OCI-LY1 (cell line): ENCODE measurements at regions not wholly inside any gene's neighbourhood (a gene's known extent, or its start where the extent isn't known, plus 50 kb on each side); places are given as distances from the start of the nearest gene placed in this dataset.
A peak's percentile ranks its signal among the peaks of the same experiment; 100 is the strongest.

ENCODE experiments used
- H2AFZ ChIP-seq: fragments of 200-600 bp; sonication (generic), shearing (Covaris generic); 2 replicates; pipeline ENCODE4 v1.6.0; 2014; ENCODE audit warnings: antibody characterized with exemption, mild to moderate bottlenecking, low read length
- H3F3A ChIP-seq: fragments of 200-600 bp; sonication (generic), shearing (Covaris generic); 2 replicates; pipeline ENCODE4 v1.6.0; 2014; ENCODE audit warnings: mild to moderate bottlenecking, antibody characterized with exemption, low read length, moderate library complexity; ENCODE audit not compliant: insufficient read depth
- H3K27ac ChIP-seq: fragments of 200-600 bp; sonication (generic); 2 replicates; pipeline ENCODE4 v1.5.1; 2014; ENCODE audit warnings: low read length, mixed run types, mild to moderate bottlenecking, low read depth; ENCODE audit not compliant: poor library complexity, severe bottlenecking
- H3K27me3 ChIP-seq: fragments of 200-600 bp; sonication (generic); 2 replicates; pipeline ENCODE4 v1.6.0; 2014; ENCODE audit warnings: antibody characterized with exemption, mild to moderate bottlenecking, low read length, moderate library complexity; ENCODE audit not compliant: insufficient read depth
- H3K36me3 ChIP-seq: fragments of 200-600 bp; sonication (generic); 2 replicates; pipeline ENCODE4 v1.6.1; 2014; ENCODE audit warnings: mild to moderate bottlenecking, antibody characterized with exemption, low read length, moderate library complexity, mixed read lengths; ENCODE audit not compliant: insufficient read depth
- H3K4me1 ChIP-seq: fragments of 200-600 bp; sonication (generic); 2 replicates; pipeline ENCODE4 v1.5.1; 2014; ENCODE audit warnings: mild to moderate bottlenecking, low read length, moderate library complexity; ENCODE audit not compliant: insufficient read depth, severe bottlenecking
- H3K4me2 ChIP-seq: fragments of 200-600 bp; sonication (generic), shearing (Covaris generic); 2 replicates; pipeline ENCODE4 v1.6.1; 2014; ENCODE audit warnings: low read length
- H3K4me3 ChIP-seq: fragments of 200-600 bp; sonication (generic); 2 replicates; pipeline ENCODE4 v1.5.1; 2014; ENCODE audit warnings: low read length, low read depth, mild to moderate bottlenecking, mixed read lengths; ENCODE audit not compliant: poor library complexity, severe bottlenecking
- H3K79me2 ChIP-seq: fragments of 200-600 bp; shearing (Covaris generic); 2 replicates; pipeline ENCODE4 v1.6.1; 2016; ENCODE audit warnings: mixed run types, low read length, mixed read lengths; ENCODE audit not compliant: insufficient read depth
- H3K9ac ChIP-seq: fragments of 200-600 bp; sonication (generic), shearing (Covaris generic); 2 replicates; pipeline ENCODE4 v1.6.1; 2014; ENCODE audit warnings: mild to moderate bottlenecking, low read length, mixed read lengths
- H3K9me2 ChIP-seq: fragments of 200-600 bp; sonication (generic), shearing (Covaris generic); 2 replicates; pipeline ENCODE4 v1.6.1; 2014; ENCODE audit warnings: low read depth, mild to moderate bottlenecking, low read length, mixed read lengths
- H3K9me3 ChIP-seq: fragments of 200-600 bp; shearing (Covaris generic); 2 replicates; pipeline ENCODE4 v1.6.1; 2014; ENCODE audit warnings: low read length, mixed read lengths
- H4K20me1 ChIP-seq: fragments of 200-600 bp; sonication (generic), shearing (Covaris generic); 2 replicates; pipeline ENCODE4 v1.6.0; 2016; ENCODE audit warnings: mild to moderate bottlenecking, low read length; ENCODE audit not compliant: insufficient read depth
- EZH2 ChIP-seq: fragments of 200-600 bp; sonication (generic), shearing (Covaris generic); IDR thresholded peaks from 2 replicates; pipeline ENCODE4 v1.8.0; 2017; ENCODE audit warnings: borderline replicate concordance, mixed run types, mild to moderate bottlenecking, antibody characterized with exemption, low read length, moderate library complexity, mixed read lengths
- TF ChIP-seq, protein P1 (sequence below): fragments of 200-600 bp; sonication (generic), shearing (Covaris generic); IDR thresholded peaks from 2 replicates; pipeline ENCODE4 v1.5.1; 2017; ENCODE audit warnings: mild to moderate bottlenecking, antibody characterized with exemption, low read length, moderate library complexity, mixed read lengths

DNA sequence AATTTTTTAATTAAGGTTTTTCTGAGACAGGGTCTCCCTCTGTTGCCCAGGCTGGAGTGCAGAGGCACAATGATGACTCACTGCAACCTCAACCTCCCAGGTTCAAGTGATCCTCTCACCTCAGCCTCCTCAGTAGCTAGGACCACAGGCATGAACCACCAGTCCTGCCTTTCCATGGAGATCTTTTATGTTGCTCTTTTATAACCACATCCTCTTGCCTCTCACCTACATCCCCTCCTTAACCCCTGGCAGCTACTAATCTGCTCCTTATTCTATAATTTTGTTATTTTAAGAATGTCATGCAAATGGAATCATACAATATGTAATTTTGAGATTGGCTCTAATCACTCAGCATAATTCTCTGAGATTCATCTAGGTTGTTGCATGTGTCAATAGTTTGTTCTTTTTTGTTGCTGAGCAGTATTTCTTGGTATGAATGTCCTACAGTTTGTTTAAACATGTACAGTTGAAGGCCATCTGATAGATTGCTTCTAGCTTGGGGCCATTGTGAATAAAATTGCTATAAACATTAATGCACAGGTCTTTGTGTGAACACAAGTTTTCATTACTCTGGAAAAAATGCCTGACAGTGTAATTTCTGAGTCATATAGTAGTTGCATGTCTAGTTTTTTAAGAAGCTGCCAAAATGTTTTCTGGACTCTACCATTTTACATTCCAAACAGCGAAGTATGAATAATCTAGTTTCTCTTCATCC lies 249.2 kb upstream of the AMIGO2 start:
- no peaks in the 10 kb centered on the region for H3F3A ChIP-seq
- H2AFZ ChIP-seq: peak overlapping the region; percentile 79
- no peaks in the 10 kb centered on the region for H3K36me3 ChIP-seq
- no peaks in the 10 kb centered on the region for H3K27me3 ChIP-seq
- H3K9me2 ChIP-seq: no peaks in the 10 kb centered on the region
- no peaks in the 10 kb centered on the region for H3K79me2 ChIP-seq
- peaks cover 4% of the 10 kb centered on the region for H3K9me3 ChIP-seq
- H3K27ac ChIP-seq: no peak overlapping the region
- no peak overlapping the region for H3K4me2 ChIP-seq
- no peak overlapping the region for H3K9ac ChIP-seq
- no peaks in the 10 kb centered on the region for H3K4me1 ChIP-seq
- H3K4me3 ChIP-seq: no peak overlapping the region
- no peaks in the 10 kb centered on the region for H4K20me1 ChIP-seq
- no peak for TF ChIP-seq EZH2
- TF ChIP-seq, protein P1, sequence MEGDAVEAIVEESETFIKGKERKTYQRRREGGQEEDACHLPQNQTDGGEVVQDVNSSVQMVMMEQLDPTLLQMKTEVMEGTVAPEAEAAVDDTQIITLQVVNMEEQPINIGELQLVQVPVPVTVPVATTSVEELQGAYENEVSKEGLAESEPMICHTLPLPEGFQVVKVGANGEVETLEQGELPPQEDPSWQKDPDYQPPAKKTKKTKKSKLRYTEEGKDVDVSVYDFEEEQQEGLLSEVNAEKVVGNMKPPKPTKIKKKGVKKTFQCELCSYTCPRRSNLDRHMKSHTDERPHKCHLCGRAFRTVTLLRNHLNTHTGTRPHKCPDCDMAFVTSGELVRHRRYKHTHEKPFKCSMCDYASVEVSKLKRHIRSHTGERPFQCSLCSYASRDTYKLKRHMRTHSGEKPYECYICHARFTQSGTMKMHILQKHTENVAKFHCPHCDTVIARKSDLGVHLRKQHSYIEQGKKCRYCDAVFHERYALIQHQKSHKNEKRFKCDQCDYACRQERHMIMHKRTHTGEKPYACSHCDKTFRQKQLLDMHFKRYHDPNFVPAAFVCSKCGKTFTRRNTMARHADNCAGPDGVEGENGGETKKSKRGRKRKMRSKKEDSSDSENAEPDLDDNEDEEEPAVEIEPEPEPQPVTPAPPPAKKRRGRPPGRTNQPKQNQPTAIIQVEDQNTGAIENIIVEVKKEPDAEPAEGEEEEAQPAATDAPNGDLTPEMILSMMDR: no peak

DNA sequence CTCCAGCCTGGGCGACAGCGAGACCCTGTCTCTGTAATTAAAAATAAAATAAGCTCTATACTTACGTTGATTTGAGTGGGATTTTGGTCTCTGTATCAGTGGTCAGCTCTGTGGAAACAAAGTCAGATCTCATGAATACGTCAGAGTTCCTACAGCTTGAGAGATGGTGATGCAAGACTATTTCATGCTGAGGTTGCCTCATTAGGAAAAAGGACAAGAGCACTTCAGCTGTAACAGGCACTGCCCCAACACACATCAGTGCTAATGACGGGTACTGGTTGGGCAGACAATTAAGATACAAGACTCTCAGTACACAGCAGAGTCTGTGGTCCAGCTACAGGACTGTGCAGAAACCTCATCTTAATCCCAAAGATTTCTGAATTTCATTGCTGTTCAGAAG lies 246.4 kb upstream of the AMIGO2 start:
- H3K4me1 ChIP-seq: no peaks in the 10 kb centered on the region
- H3K9me2 ChIP-seq: no peaks in the 10 kb centered on the region
- no peak for TF ChIP-seq EZH2
- TF ChIP-seq, protein P1: no peak
- no peaks in the 10 kb centered on the region for H3F3A ChIP-seq
- H3K27me3 ChIP-seq: no peaks in the 10 kb centered on the region
- no peaks in the 10 kb centered on the region for H3K79me2 ChIP-seq
- no peaks in the 10 kb centered on the region; the same call in 1 of the 2 replicates for H3K9me3 ChIP-seq
- H3K27ac ChIP-seq: no peak overlapping the region
- no peak overlapping the region for H3K4me3 ChIP-seq
- no peaks in the 10 kb centered on the region for H4K20me1 ChIP-seq
- H2AFZ ChIP-seq: peak overlapping the region; percentile 1; the same call in 1 of the 2 replicates
- H3K4me2 ChIP-seq: no peak overlapping the region
- no peaks in the 10 kb centered on the region for H3K36me3 ChIP-seq
- no peak overlapping the region for H3K9ac ChIP-seq

- TF ChIP-seq, protein P1: no peak
- no peak for TF ChIP-seq EZH2
- no peaks in the 10 kb centered on the region for H3K79me2 ChIP-seq
- H3K4me1 ChIP-seq: peaks cover 12% of the 10 kb centered on the region
- no peaks in the 10 kb centered on the region for H3K27me3 ChIP-seq
- H4K20me1 ChIP-seq: no peaks in the 10 kb centered on the region
- peak overlapping the region; percentile 75; the same call in 1 of the 2 replicates for H2AFZ ChIP-seq
- H3K27ac ChIP-seq: no peak overlapping the region
- no peak overlapping the region for H3K9ac ChIP-seq
- H3K4me3 ChIP-seq: no peak overlapping the region
- no peaks in the 10 kb centered on the region for H3K36me3 ChIP-seq
- H3K9me3 ChIP-seq: no peaks in the 10 kb centered on the region
- H3K9me2 ChIP-seq: no peaks in the 10 kb centered on the region
- no peak overlapping the region for H3K4me2 ChIP-seq
- H3F3A ChIP-seq: no peaks in the 10 kb centered on the region
These were observed 244.0 kb upstream of the AMIGO2 start for GRCh38 chr12:47323802-47324201.
